ENCODE measurements at regions not wholly inside any gene's neighbourhood (a gene's known extent, or its start where the extent isn't known, plus 50 kb on each side); places are given as distances from the start of the nearest gene placed in this dataset.

GRCh38 chr3:16810593-16811367 lies 74.0 kb upstream of the PLCL2 start:
- peak overlapping the region; percentile 41 for H3K9ac ChIP-seq (ENCODE audit: low read length)
- no peaks in the 10 kb centered on the region for H3K27me3 ChIP-seq (replicated peaks; ENCODE audit: control insufficient read depth, insufficient read depth, low read length)
- no peak for DNase-seq (ENCODE audit: low read depth)
- peaks cover 46% of the 10 kb centered on the region for H3K4me1 ChIP-seq (ENCODE audit: control insufficient read depth, insufficient read depth, low read length)
- H3K9me3 ChIP-seq (ENCODE audit: control insufficient read depth, low read length) = no peaks in the 10 kb centered on the region
- peak overlapping the region; percentile 50 for H3K4me3 ChIP-seq (ENCODE audit: low read length)
- no peaks in the 10 kb centered on the region for H3K36me3 ChIP-seq (ENCODE audit: control insufficient read depth, insufficient read depth, low read length, severe bottlenecking)

GRCh38 chr3:16811950-16812349 lies 72.8 kb upstream of the PLCL2 start:
- Histone ChIP-seq H3K9ac (ENCODE audit: low read length) (no peak overlapping the region), H3K36me3 (ENCODE audit: control insufficient read depth, insufficient read depth, low read length, severe bottlenecking) (no peaks in the 10 kb centered on the region), H3K9me3 (ENCODE audit: control insufficient read depth, low read length) (no peaks in the 10 kb centered on the region), H3K4me1 (ENCODE audit: control insufficient read depth, insufficient read depth, low read length) (peaks cover 43% of the 10 kb centered on the region), H3K27me3 (replicated peaks; ENCODE audit: control insufficient read depth, insufficient read depth, low read length) (no peaks in the 10 kb centered on the region), H3K4me3 (ENCODE audit: low read length) (no peak overlapping the region)
- DNase-seq (ENCODE audit: low read depth) = no peak

DNA sequence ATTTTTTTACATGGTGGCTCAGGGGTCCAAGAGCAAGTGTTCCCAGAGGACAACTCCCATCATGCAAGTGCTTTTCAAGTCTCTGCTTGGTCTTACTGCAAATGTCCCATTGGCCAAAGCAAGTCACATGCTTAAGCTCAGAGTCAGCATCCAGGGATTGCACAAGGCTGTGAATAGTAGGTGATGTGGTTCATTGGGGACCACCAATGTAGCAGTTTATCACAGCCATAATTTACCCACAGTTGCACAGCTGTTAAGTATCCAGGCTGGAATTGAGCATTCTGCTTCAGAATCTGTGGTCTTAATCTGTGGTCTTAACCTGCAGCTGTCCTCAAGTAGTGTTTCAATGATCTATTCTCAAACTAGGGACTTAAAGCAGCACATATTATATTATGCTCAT lies 71.4 kb upstream of the PLCL2 start:
- no peaks in the 10 kb centered on the region for H3K9me3 ChIP-seq (ENCODE audit: control insufficient read depth, low read length)
- no peaks in the 10 kb centered on the region for H3K36me3 ChIP-seq (ENCODE audit: control insufficient read depth, insufficient read depth, low read length, severe bottlenecking)
- H3K4me1 ChIP-seq (ENCODE audit: control insufficient read depth, insufficient read depth, low read length) = peaks cover 30% of the 10 kb centered on the region
- H3K27me3 ChIP-seq (replicated peaks; ENCODE audit: control insufficient read depth, insufficient read depth, low read length) = no peaks in the 10 kb centered on the region
- H3K9ac ChIP-seq (ENCODE audit: low read length) = no peak overlapping the region
- H3K4me3 ChIP-seq (ENCODE audit: low read length) = no peak overlapping the region
- no peak for DNase-seq (ENCODE audit: low read depth)

- Histone ChIP-seq H3K9me3 (ENCODE audit: control insufficient read depth, low read length) (no peaks in the 10 kb centered on the region), H3K9ac (ENCODE audit: low read length) (no peak overlapping the region)
- no peak for DNase-seq (ENCODE audit: low read depth)
Measured at GRCh38 chr3:16816048-16816780, 68.5 kb upstream of the PLCL2 start.

DNA sequence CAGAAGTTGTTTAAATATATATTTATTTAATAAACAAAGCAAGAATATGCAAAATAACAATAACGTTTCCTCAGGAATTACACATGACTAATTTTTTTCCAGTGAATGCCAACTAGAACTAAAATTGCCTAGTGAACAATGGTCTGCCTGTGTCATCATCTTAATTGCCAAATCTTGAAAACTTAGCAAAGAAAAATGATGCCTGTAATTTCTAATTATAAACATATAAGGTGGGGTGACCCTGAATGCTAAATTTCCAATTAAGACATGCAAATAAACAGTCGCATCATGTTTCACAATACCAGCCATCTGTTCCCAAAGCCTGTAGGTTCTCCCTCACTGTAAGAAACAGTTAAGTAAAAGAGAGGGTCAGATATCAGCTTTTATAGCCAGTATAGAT lies 67.6 kb upstream of the PLCL2 start:
- Histone ChIP-seq H3K4me3 (ENCODE audit: low read length) (no peak overlapping the region), H3K27me3 (replicated peaks; ENCODE audit: control insufficient read depth, insufficient read depth, low read length) (no peaks in the 10 kb centered on the region), H3K36me3 (ENCODE audit: control insufficient read depth, insufficient read depth, low read length, severe bottlenecking) (no peaks in the 10 kb centered on the region), H3K4me1 (ENCODE audit: control insufficient read depth, insufficient read depth, low read length) (peaks cover 3% of the 10 kb centered on the region), H3K9ac (ENCODE audit: low read length) (no peak overlapping the region), H3K9me3 (ENCODE audit: control insufficient read depth, low read length) (no peaks in the 10 kb centered on the region)
- DNase-seq (ENCODE audit: low read depth) = peak; percentile 34

More at GRCh38 chr3:16816048-16816780, 68.5 kb upstream of the PLCL2 start:
- Histone ChIP-seq H3K4me3 (ENCODE audit: low read length) (no peak overlapping the region), H3K4me1 (ENCODE audit: control insufficient read depth, insufficient read depth, low read length) (peaks cover 3% of the 10 kb centered on the region), H3K36me3 (ENCODE audit: control insufficient read depth, insufficient read depth, low read length, severe bottlenecking) (no peaks in the 10 kb centered on the region), H3K27me3 (replicated peaks; ENCODE audit: control insufficient read depth, insufficient read depth, low read length) (no peaks in the 10 kb centered on the region)

- Histone ChIP-seq H3K4me1 (ENCODE audit: control insufficient read depth, insufficient read depth, low read length) (peaks cover 3% of the 10 kb centered on the region), H3K9ac (ENCODE audit: low read length) (no peak overlapping the region), H3K36me3 (ENCODE audit: control insufficient read depth, insufficient read depth, low read length, severe bottlenecking) (no peaks in the 10 kb centered on the region), H3K9me3 (ENCODE audit: control insufficient read depth, low read length) (no peaks in the 10 kb centered on the region), H3K27me3 (replicated peaks; ENCODE audit: control insufficient read depth, insufficient read depth, low read length) (no peaks in the 10 kb centered on the region), H3K4me3 (ENCODE audit: low read length) (no peak overlapping the region)
- DNase-seq (ENCODE audit: low read depth) = no peak
Measured at GRCh38 chr3:16818194-16818593, 66.6 kb upstream of the PLCL2 start.

- Histone ChIP-seq H3K9me3 (ENCODE audit: control insufficient read depth, low read length) (no peaks in the 10 kb centered on the region), H3K9ac (ENCODE audit: low read length) (no peak overlapping the region), H3K27me3 (replicated peaks; ENCODE audit: control insufficient read depth, insufficient read depth, low read length) (no peaks in the 10 kb centered on the region)
Measured at GRCh38 chr3:16818945-16819344, 65.8 kb upstream of the PLCL2 start.

GRCh38 chr3:16820485-16820884 lies 64.3 kb upstream of the PLCL2 start:
- no peaks in the 10 kb centered on the region for H3K9me3 ChIP-seq (ENCODE audit: control insufficient read depth, low read length)
- no peak for DNase-seq (ENCODE audit: low read depth)
- no peak overlapping the region for H3K9ac ChIP-seq (ENCODE audit: low read length)
- no peaks in the 10 kb centered on the region for H3K36me3 ChIP-seq (ENCODE audit: control insufficient read depth, insufficient read depth, low read length, severe bottlenecking)
- H3K4me1 ChIP-seq (ENCODE audit: control insufficient read depth, insufficient read depth, low read length) = peaks cover 6% of the 10 kb centered on the region
- H3K4me3 ChIP-seq (ENCODE audit: low read length) = no peak overlapping the region
- no peaks in the 10 kb centered on the region for H3K27me3 ChIP-seq (replicated peaks; ENCODE audit: control insufficient read depth, insufficient read depth, low read length)

More at GRCh38 chr3:16818945-16819344, 65.8 kb upstream of the PLCL2 start:
- H3K4me3 ChIP-seq (ENCODE audit: low read length) = no peak overlapping the region
- DNase-seq (ENCODE audit: low read depth) = no peak
- no peaks in the 10 kb centered on the region for H3K36me3 ChIP-seq (ENCODE audit: control insufficient read depth, insufficient read depth, low read length, severe bottlenecking)
- H3K4me1 ChIP-seq (ENCODE audit: control insufficient read depth, insufficient read depth, low read length) = peaks cover 3% of the 10 kb centered on the region

- Histone ChIP-seq H3K9me3 (ENCODE audit: control insufficient read depth, low read length) (no peaks in the 10 kb centered on the region), H3K36me3 (ENCODE audit: control insufficient read depth, insufficient read depth, low read length, severe bottlenecking) (no peaks in the 10 kb centered on the region), H3K9ac (ENCODE audit: low read length) (no peak overlapping the region), H3K27me3 (replicated peaks; ENCODE audit: control insufficient read depth, insufficient read depth, low read length) (no peaks in the 10 kb centered on the region), H3K4me3 (ENCODE audit: low read length) (no peak overlapping the region), H3K4me1 (ENCODE audit: control insufficient read depth, insufficient read depth, low read length) (peaks cover 12% of the 10 kb centered on the region)
- DNase-seq (ENCODE audit: low read depth) = no peak
Measured at GRCh38 chr3:16821053-16821452, 63.7 kb upstream of the PLCL2 start.

- no peak overlapping the region for H3K9ac ChIP-seq (ENCODE audit: low read length)
Measured at GRCh38 chr3:16824081-16824696, 60.6 kb upstream of the PLCL2 start.

GRCh38 chr3:16825617-16826204 lies 59.0 kb upstream of the PLCL2 start:
- DNase-seq (ENCODE audit: low read depth) = no peak
- Histone ChIP-seq H3K4me3 (ENCODE audit: low read length) (no peak overlapping the region), H3K9me3 (ENCODE audit: control insufficient read depth, low read length) (no peaks in the 10 kb centered on the region), H3K36me3 (ENCODE audit: control insufficient read depth, insufficient read depth, low read length, severe bottlenecking) (no peaks in the 10 kb centered on the region), H3K4me1 (ENCODE audit: control insufficient read depth, insufficient read depth, low read length) (peaks cover 10% of the 10 kb centered on the region), H3K9ac (ENCODE audit: low read length) (no peak overlapping the region), H3K27me3 (replicated peaks; ENCODE audit: control insufficient read depth, insufficient read depth, low read length) (no peaks in the 10 kb centered on the region)

More at GRCh38 chr3:16824081-16824696, 60.6 kb upstream of the PLCL2 start:
- Histone ChIP-seq H3K4me1 (ENCODE audit: control insufficient read depth, insufficient read depth, low read length) (peaks cover 10% of the 10 kb centered on the region), H3K9me3 (ENCODE audit: control insufficient read depth, low read length) (no peaks in the 10 kb centered on the region), H3K4me3 (ENCODE audit: low read length) (no peak overlapping the region), H3K27me3 (replicated peaks; ENCODE audit: control insufficient read depth, insufficient read depth, low read length) (no peaks in the 10 kb centered on the region), H3K36me3 (ENCODE audit: control insufficient read depth, insufficient read depth, low read length, severe bottlenecking) (no peaks in the 10 kb centered on the region)
- DNase-seq (ENCODE audit: low read depth) = no peak
